ENCODE measurements at regions not wholly inside any gene's neighbourhood (a gene's known extent, or its start where the extent isn't known, plus 50 kb on each side); places are given as distances from the start of the nearest gene placed in this dataset.

- TF ChIP-seq SIN3A (IDR thresholded peaks at IDR 0.05; ENCODE audit: borderline replicate concordance, insufficient read depth, low read length) = no peak
- no peak for TF ChIP-seq FOXP2 (optimal IDR thresholded peaks at IDR 0.05; ENCODE audit: borderline replicate concordance, extremely low read depth, extremely low read length, insufficient read depth)
- TF ChIP-seq TAF1 (IDR thresholded peaks at IDR 0.05; ENCODE audit: borderline replicate concordance, insufficient read depth, low read length) = no peak
- no peak for TF ChIP-seq REST (IDR thresholded peaks at IDR 0.05; ENCODE audit: insufficient read depth in 1 of 2, low read depth in 2 of 2, low read length in 2 of 2)
- no peak for TF ChIP-seq POLR2AphosphoS5 (IDR thresholded peaks at IDR 0.05; ENCODE audit: low read depth, low read length)
Observed at GRCh38 chr2:150917961-150918713, 343.5 kb downstream of the RBM43 start.

- TF ChIP-seq REST (IDR thresholded peaks at IDR 0.05; ENCODE audit: insufficient read depth in 1 of 2, low read depth in 2 of 2, low read length in 2 of 2) = no peak
- TF ChIP-seq POLR2AphosphoS5 (IDR thresholded peaks at IDR 0.05; ENCODE audit: low read depth, low read length) = no peak
- no peak for TF ChIP-seq FOXP2 (optimal IDR thresholded peaks at IDR 0.05; ENCODE audit: borderline replicate concordance, extremely low read depth, extremely low read length, insufficient read depth)
- no peak for TF ChIP-seq TAF1 (IDR thresholded peaks at IDR 0.05; ENCODE audit: borderline replicate concordance, insufficient read depth, low read length)
- no peak for TF ChIP-seq SIN3A (IDR thresholded peaks at IDR 0.05; ENCODE audit: borderline replicate concordance, insufficient read depth, low read length)
Observed at GRCh38 chr2:150916467-150917396, 344.9 kb downstream of the RBM43 start.

- TF ChIP-seq REST (IDR thresholded peaks at IDR 0.05; ENCODE audit: insufficient read depth in 1 of 2, low read depth in 2 of 2, low read length in 2 of 2) (no peak), TAF1 (IDR thresholded peaks at IDR 0.05; ENCODE audit: borderline replicate concordance, insufficient read depth, low read length) (no peak), SIN3A (IDR thresholded peaks at IDR 0.05; ENCODE audit: borderline replicate concordance, insufficient read depth, low read length) (no peak), FOXP2 (optimal IDR thresholded peaks at IDR 0.05; ENCODE audit: borderline replicate concordance, extremely low read depth, extremely low read length, insufficient read depth) (no peak), POLR2AphosphoS5 (IDR thresholded peaks at IDR 0.05; ENCODE audit: low read depth, low read length) (no peak)
Observed at GRCh38 chr2:150911766-150912280, 349.8 kb downstream of the RBM43 start.

GRCh38 chr2:150909613-150910012 is 352.1 kb downstream of the RBM43 start:
- TF ChIP-seq POLR2AphosphoS5 (IDR thresholded peaks at IDR 0.05; ENCODE audit: low read depth, low read length) = no peak
- no peak for TF ChIP-seq SIN3A (IDR thresholded peaks at IDR 0.05; ENCODE audit: borderline replicate concordance, insufficient read depth, low read length)
- TF ChIP-seq TAF1 (IDR thresholded peaks at IDR 0.05; ENCODE audit: borderline replicate concordance, insufficient read depth, low read length) = no peak
- TF ChIP-seq REST (IDR thresholded peaks at IDR 0.05; ENCODE audit: insufficient read depth in 1 of 2, low read depth in 2 of 2, low read length in 2 of 2) = no peak
- TF ChIP-seq FOXP2 (optimal IDR thresholded peaks at IDR 0.05; ENCODE audit: borderline replicate concordance, extremely low read depth, extremely low read length, insufficient read depth) = no peak

Data from PFSK-1 (cell line).